GM12878 (cell line): ENCODE measurements at regions not wholly inside any gene's neighbourhood (a gene's known extent, or its start where the extent isn't known, plus 50 kb on each side); places are given as distances from the start of the nearest gene placed in this dataset.

Source experiments
- POLR2AphosphoS5 ChIP-seq: IDR thresholded peaks from 2 replicates; pipeline ENCODE4 v1.6.1; 2011; ENCODE audit warnings: mild to moderate bottlenecking, low read length, inconsistent platforms
- TF ChIP-seq, protein P1 (sequence below), 3 experiments: IDR thresholded peaks in 2 of 3; conservative IDR thresholded peaks in 1 of 3; 2 replicates each; pipeline ENCODE4 v1.5.1; 2011; ENCODE audit warnings: low read depth in 3 of 3, low read length in 3 of 3, mild to moderate bottlenecking in 3 of 3, control low read depth in 2 of 3, moderate library complexity in 2 of 3, inconsistent platforms in 1 of 3, mixed read lengths in 1 of 3; ENCODE audit not compliant: control insufficient read depth in 2 of 3, insufficient read depth in 1 of 3; ENCODE audit errors: extremely low read depth in 1 of 3

DNA sequence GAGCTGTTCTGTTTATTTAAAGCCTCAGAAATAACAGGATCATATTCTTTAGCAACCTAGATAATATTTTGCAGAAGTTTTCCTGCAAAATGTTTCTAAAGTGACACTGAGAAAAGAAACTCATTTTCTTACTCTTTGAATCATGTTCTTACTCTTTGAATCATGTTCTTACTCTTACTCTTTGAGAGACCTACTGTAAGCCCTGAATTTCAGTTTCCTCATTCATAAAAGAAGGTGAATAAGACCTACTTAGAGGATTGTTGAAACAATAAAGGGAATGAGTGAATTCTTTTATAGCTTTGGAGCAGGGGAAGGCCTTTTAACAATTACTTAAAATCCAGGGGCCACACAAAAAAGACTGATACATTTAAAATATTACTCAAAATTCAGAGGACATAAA, 221.7 kb upstream of the CMC1 start:
- no peak for TF ChIP-seq POLR2AphosphoS5
- TF ChIP-seq, protein P1, sequence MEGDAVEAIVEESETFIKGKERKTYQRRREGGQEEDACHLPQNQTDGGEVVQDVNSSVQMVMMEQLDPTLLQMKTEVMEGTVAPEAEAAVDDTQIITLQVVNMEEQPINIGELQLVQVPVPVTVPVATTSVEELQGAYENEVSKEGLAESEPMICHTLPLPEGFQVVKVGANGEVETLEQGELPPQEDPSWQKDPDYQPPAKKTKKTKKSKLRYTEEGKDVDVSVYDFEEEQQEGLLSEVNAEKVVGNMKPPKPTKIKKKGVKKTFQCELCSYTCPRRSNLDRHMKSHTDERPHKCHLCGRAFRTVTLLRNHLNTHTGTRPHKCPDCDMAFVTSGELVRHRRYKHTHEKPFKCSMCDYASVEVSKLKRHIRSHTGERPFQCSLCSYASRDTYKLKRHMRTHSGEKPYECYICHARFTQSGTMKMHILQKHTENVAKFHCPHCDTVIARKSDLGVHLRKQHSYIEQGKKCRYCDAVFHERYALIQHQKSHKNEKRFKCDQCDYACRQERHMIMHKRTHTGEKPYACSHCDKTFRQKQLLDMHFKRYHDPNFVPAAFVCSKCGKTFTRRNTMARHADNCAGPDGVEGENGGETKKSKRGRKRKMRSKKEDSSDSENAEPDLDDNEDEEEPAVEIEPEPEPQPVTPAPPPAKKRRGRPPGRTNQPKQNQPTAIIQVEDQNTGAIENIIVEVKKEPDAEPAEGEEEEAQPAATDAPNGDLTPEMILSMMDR (IDR thresholded peaks at IDR 0.05 in 2 of 3, conservative IDR thresholded peaks at IDR 0.05 in 1 of 3; ENCODE audit: control insufficient read depth in 2 of 3, extremely low read depth in 1 of 3, insufficient read depth in 1 of 3, low read depth in 3 of 3, low read length in 3 of 3) = no peak
